Hepatocyte (in vitro differentiated cells): ENCODE measurements at regions not wholly inside any gene's neighbourhood (a gene's known extent, or its start where the extent isn't known, plus 50 kb on each side); places are given as distances from the start of the nearest gene placed in this dataset.

Experiments used
- EZH2 ChIP-seq: fragments of 200-600 bp; sonication (generic); IDR thresholded peaks from 2 replicates; pipeline ENCODE4 v1.6.1; 2016; ENCODE audit warnings: antibody characterized with exemption, mild to moderate bottlenecking, borderline replicate concordance
- EZH2phosphoT487 ChIP-seq: fragments of 200-600 bp; sonication (generic); IDR thresholded peaks from one replicate; pipeline ENCODE4 v1.6.1; 2018; ENCODE audit warnings: antibody characterized with exemption, mild to moderate bottlenecking, low read depth, moderate library complexity; ENCODE audit not compliant: unreplicated experiment, severe bottlenecking
- TF ChIP-seq, protein P1 (sequence below): fragments of 200-600 bp; sonication (generic); IDR thresholded peaks from 2 replicates; pipeline ENCODE4 v1.5.1; 2016; ENCODE audit warnings: antibody characterized with exemption, mild to moderate bottlenecking; ENCODE audit not compliant: poor library complexity

DNA sequence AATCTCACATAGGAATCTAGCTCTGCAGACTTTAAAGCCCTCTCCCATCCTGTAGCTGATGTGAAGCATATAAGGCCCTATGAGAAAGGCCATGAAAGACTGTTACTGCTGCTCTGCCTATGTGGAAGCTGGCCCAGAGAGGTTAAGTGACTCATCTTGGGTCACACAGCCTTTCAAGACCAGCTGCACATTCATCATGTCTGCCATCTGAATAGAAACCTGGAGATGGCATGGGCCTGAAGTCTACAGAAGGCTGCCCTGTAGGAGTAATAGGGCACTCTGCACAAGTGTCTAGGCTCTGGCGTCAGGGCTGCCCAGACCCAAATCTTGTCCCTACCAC lies 59.4 kb upstream of the COL13A1 start:
- TF ChIP-seq EZH2 (no peak), EZH2phosphoT487 (no peak)
- TF ChIP-seq, protein P1, sequence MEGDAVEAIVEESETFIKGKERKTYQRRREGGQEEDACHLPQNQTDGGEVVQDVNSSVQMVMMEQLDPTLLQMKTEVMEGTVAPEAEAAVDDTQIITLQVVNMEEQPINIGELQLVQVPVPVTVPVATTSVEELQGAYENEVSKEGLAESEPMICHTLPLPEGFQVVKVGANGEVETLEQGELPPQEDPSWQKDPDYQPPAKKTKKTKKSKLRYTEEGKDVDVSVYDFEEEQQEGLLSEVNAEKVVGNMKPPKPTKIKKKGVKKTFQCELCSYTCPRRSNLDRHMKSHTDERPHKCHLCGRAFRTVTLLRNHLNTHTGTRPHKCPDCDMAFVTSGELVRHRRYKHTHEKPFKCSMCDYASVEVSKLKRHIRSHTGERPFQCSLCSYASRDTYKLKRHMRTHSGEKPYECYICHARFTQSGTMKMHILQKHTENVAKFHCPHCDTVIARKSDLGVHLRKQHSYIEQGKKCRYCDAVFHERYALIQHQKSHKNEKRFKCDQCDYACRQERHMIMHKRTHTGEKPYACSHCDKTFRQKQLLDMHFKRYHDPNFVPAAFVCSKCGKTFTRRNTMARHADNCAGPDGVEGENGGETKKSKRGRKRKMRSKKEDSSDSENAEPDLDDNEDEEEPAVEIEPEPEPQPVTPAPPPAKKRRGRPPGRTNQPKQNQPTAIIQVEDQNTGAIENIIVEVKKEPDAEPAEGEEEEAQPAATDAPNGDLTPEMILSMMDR = no peak
